H9 (cell line): ENCODE measurements at regions not wholly inside any gene's neighbourhood (a gene's known extent, or its start where the extent isn't known, plus 50 kb on each side); places are given as distances from the start of the nearest gene placed in this dataset.

Source experiments
- DNase-seq: peaks from one replicate; pipeline ENCODE4 v3.0.0-alpha.2; 2017
- H2AFZ ChIP-seq: one replicate; pipeline ENCODE4 v1.6.1; 2013; ENCODE audit warnings: mild to moderate bottlenecking, low read length, control low read depth, moderate library complexity
- H2AK5ac ChIP-seq: 2 replicates; pipeline ENCODE4 v1.6.1; 2013; ENCODE audit warnings: low read length, control low read depth, mixed read lengths; ENCODE audit not compliant: insufficient read length
- H2BK120ac ChIP-seq: one replicate; pipeline ENCODE4 v1.6.1; 2013; ENCODE audit warnings: low read depth, mild to moderate bottlenecking, low read length, control low read depth, inconsistent platforms; ENCODE audit not compliant: poor library complexity, severe bottlenecking
- H2BK12ac ChIP-seq: 2 replicates; pipeline ENCODE4 v1.6.1; 2013; ENCODE audit warnings: low read length, control low read depth, mixed read lengths, low read depth; ENCODE audit not compliant: insufficient read length
- H2BK15ac ChIP-seq: 2 replicates; pipeline ENCODE4 v1.6.1; 2013; ENCODE audit warnings: low read depth, low read length, control low read depth
- H2BK20ac ChIP-seq: one replicate; pipeline ENCODE4 v1.6.1; 2013; ENCODE audit warnings: low read depth, mild to moderate bottlenecking, low read length, control low read depth, inconsistent platforms; ENCODE audit not compliant: poor library complexity, severe bottlenecking
- H2BK5ac ChIP-seq: 2 replicates; pipeline ENCODE4 v1.6.1; 2013; ENCODE audit warnings: low read length, control low read depth, mixed read lengths; ENCODE audit not compliant: insufficient read length
- H3K14ac ChIP-seq: 2 replicates; pipeline ENCODE4 v1.6.1; 2013; ENCODE audit warnings: low read length, control low read depth; ENCODE audit not compliant: insufficient read depth
- H3K18ac ChIP-seq: 2 replicates; pipeline ENCODE4 v1.6.1; 2013; ENCODE audit warnings: low read depth, mild to moderate bottlenecking, mixed read lengths, low read length, control low read depth; ENCODE audit not compliant: insufficient read length
- H3K23ac ChIP-seq: 2 replicates; pipeline ENCODE4 v1.6.1; 2013; ENCODE audit warnings: low read length, control low read depth, mixed read lengths, low read depth; ENCODE audit not compliant: insufficient read length
- H3K23me2 ChIP-seq: 2 replicates; pipeline ENCODE4 v1.6.1; 2013; ENCODE audit warnings: low read depth, mild to moderate bottlenecking, mixed read lengths, low read length, control low read depth; ENCODE audit not compliant: insufficient read length, poor library complexity, severe bottlenecking
- H3K27ac ChIP-seq: 2 replicates; pipeline ENCODE4 v1.5.1; 2013; ENCODE audit warnings: low read length, control low read depth, mixed read lengths, low read depth; ENCODE audit not compliant: insufficient read length
- H3K27me3 ChIP-seq: 2 replicates; pipeline ENCODE4 v1.6.1; 2013; ENCODE audit warnings: low read length, control low read depth, inconsistent platforms; ENCODE audit not compliant: insufficient read depth
- H3K4ac ChIP-seq: 2 replicates; pipeline ENCODE4 v1.6.1; 2013; ENCODE audit warnings: low read depth, mild to moderate bottlenecking, control low read depth, inconsistent platforms, low read length, moderate library complexity
- H3K4me1 ChIP-seq: 2 replicates; pipeline ENCODE4 v1.6.1; 2013; ENCODE audit warnings: low read length, control low read depth, inconsistent platforms; ENCODE audit not compliant: insufficient read depth
- H3K4me2 ChIP-seq: 2 replicates; pipeline ENCODE4 v1.6.1; 2013; ENCODE audit warnings: low read length, control low read depth, mixed read lengths; ENCODE audit not compliant: insufficient read length, insufficient read depth
- H3K56ac ChIP-seq: 2 replicates; pipeline ENCODE4 v1.6.1; 2013; ENCODE audit warnings: low read depth, mild to moderate bottlenecking, mixed read lengths, low read length, control low read depth; ENCODE audit not compliant: insufficient read length
- H3K79me1 ChIP-seq: 2 replicates; pipeline ENCODE4 v1.6.1; 2013; ENCODE audit warnings: low read depth, mild to moderate bottlenecking, moderate library complexity, low read length, control low read depth, inconsistent platforms; ENCODE audit not compliant: insufficient read depth, poor library complexity, severe bottlenecking
- H3K79me2 ChIP-seq: 2 replicates; pipeline ENCODE4 v1.6.1; 2013; ENCODE audit warnings: low read length, control low read depth, inconsistent platforms; ENCODE audit not compliant: insufficient read depth
- H3K9ac ChIP-seq: 2 replicates; pipeline ENCODE4 v1.6.1; 2013; ENCODE audit warnings: low read length, control low read depth, mixed read lengths; ENCODE audit not compliant: insufficient read length; ENCODE audit errors: extremely low read depth
- H3K9me3 ChIP-seq: one replicate; pipeline ENCODE4 v1.6.1; 2013; ENCODE audit warnings: low read depth, low read length, inconsistent platforms; ENCODE audit not compliant: control insufficient read depth
- H3T11ph ChIP-seq: one replicate; pipeline ENCODE4 v1.6.1; 2013; ENCODE audit warnings: mild to moderate bottlenecking, low read length, control low read depth, inconsistent platforms
- H4K20me1 ChIP-seq: one replicate; pipeline ENCODE4 v1.6.1; 2013; ENCODE audit not compliant: control insufficient read depth, insufficient read length, insufficient read depth
- H4K5ac ChIP-seq: 2 replicates; pipeline ENCODE4 v1.6.1; 2013; ENCODE audit warnings: low read depth, mild to moderate bottlenecking, mixed read lengths, low read length, control low read depth; ENCODE audit not compliant: insufficient read length
- H4K8ac ChIP-seq: replicated peaks from 2 replicates; pipeline ENCODE4 v1.6.1; 2013; ENCODE audit warnings: low read length, control low read depth, mixed read lengths, low read depth; ENCODE audit not compliant: insufficient read length
- H4K91ac ChIP-seq: 2 replicates; pipeline ENCODE4 v1.6.1; 2013; ENCODE audit warnings: low read depth, mild to moderate bottlenecking, moderate library complexity, mixed read lengths, low read length, control low read depth; ENCODE audit not compliant: insufficient read length
- H3K27ac Mint-ChIP-seq, 3 experiments: 2 replicates in 2 of 3; 3 replicates in 1 of 3; pipeline ENCODE4 v1.8.0; 2020 to 2021; ENCODE audit warnings: mixed read lengths in 3 of 3, mild to moderate bottlenecking in 1 of 3, moderate library complexity in 1 of 3
- H3K27me3 Mint-ChIP-seq: 2 replicates; pipeline ENCODE4 v1.8.0; 2021; ENCODE audit warnings: low read depth, mild to moderate bottlenecking, moderate library complexity, mixed read lengths
- H3K36me3 Mint-ChIP-seq, 3 experiments: 2 replicates in 2 of 3; 3 replicates in 1 of 3; pipeline ENCODE4 v1.8.0; 2020 to 2021; ENCODE audit warnings: low read depth in 3 of 3, mixed read lengths in 3 of 3; ENCODE audit not compliant: insufficient read depth in 1 of 3
- H3K4me1 Mint-ChIP-seq, 2 experiments: 2 replicates each; pipeline ENCODE4 v1.8.0; 2020; ENCODE audit warnings: mixed read lengths in 2 of 2
- H3K4me3 Mint-ChIP-seq, 2 experiments: 2 replicates in 1 of 2; 3 replicates in 1 of 2; pipeline ENCODE4 v1.8.0; 2020 to 2021; ENCODE audit warnings: mild to moderate bottlenecking in 2 of 2, mixed read lengths in 2 of 2, moderate library complexity in 1 of 2
- H3K9me3 Mint-ChIP-seq, 2 experiments: 2 replicates in 1 of 2; 3 replicates in 1 of 2; pipeline ENCODE4 v1.8.0; 2020; ENCODE audit warnings: mild to moderate bottlenecking in 2 of 2, mixed read lengths in 2 of 2, moderate library complexity in 1 of 2
- CTCF ChIP-seq: fragments of 200-600 bp; sonication (generic); conservative IDR thresholded peaks from 3 replicates; pipeline ENCODE4 v1.8.0; 2021; ENCODE audit warnings: antibody characterized with exemption, mild to moderate bottlenecking
- WGBS: extraction: QIAGEN DNeasy Blood & Tissue Kit; methylation state at CpG from one replicate; pipeline ENCODE4 v1.1.7; 2013; ENCODE audit warnings: missing lambda C conversion rate, low lambda C conversion rate, mixed read lengths; ENCODE audit not compliant: insufficient read length; ENCODE audit errors: extremely low coverage; 5-methylcytosine and 5-hydroxymethylcytosine counted together

- Histone ChIP-seq H4K20me1 (no peaks in the 10 kb centered on the region), H3K9ac (no peak overlapping the region), H3K27me3 (no peaks in the 10 kb centered on the region), H3K4ac (no peak overlapping the region), H3K9me3 (no peaks in the 10 kb centered on the region), H2BK20ac (no peak overlapping the region), H3K56ac (no peak overlapping the region), H3K79me1 (no peaks in the 10 kb centered on the region), H3K23ac (no peak overlapping the region), H2BK120ac (no peak overlapping the region), H3K4me2 (no peak overlapping the region), H2BK12ac (no peak overlapping the region), H3K27ac (no peak overlapping the region), H3K23me2 (no peaks in the 10 kb centered on the region), H3K14ac (no peak overlapping the region), H2BK15ac (no peak overlapping the region), H2AK5ac (no peak overlapping the region), H3K79me2 (no peaks in the 10 kb centered on the region), H3K18ac (no peak overlapping the region), H2AFZ (no peak overlapping the region), H2BK5ac (no peak overlapping the region), H3K4me1 (0 out of 2 replicates have a peak, but pooled peaks cover 4% of the 10 kb centered on the region), H4K5ac (no peak overlapping the region), H4K91ac (no peak overlapping the region), H4K8ac (no peak overlapping the region), H3T11ph (no peak overlapping the region)
- Mint-ChIP-seq H3K9me3 (peaks cover 12 to 14% of the 10 kb centered on the region in 2 experiments), H3K36me3 (peaks cover 9 to 14% (median 12%) of the 10 kb centered on the region in 3 experiments), H3K4me1 (peaks cover 9 to 11% of the 10 kb centered on the region in 2 experiments; a peak in 3 of 4 replicates), H3K27ac (no peak overlapping the region), H3K27me3 (peaks cover 9% of the 10 kb centered on the region), H3K4me3 (no peak overlapping the region)
- WGBS = no CpG with 5 or more reads among the region's 10 CpGs
- no peak for DNase-seq
- TF ChIP-seq CTCF = no peak
Observed at GRCh38 chr22:35475545-35475944, 65.1 kb upstream of the RASD2 start.
